ENCODE measurements at regions not wholly inside any gene's neighbourhood (a gene's known extent, or its start where the extent isn't known, plus 50 kb on each side); places are given as distances from the start of the nearest gene placed in this dataset.

- no peak overlapping the region for H3K9ac ChIP-seq (ENCODE audit: low read length in 2 of 2)
- H3K9me3 ChIP-seq (ENCODE audit: control insufficient read depth in 2 of 2, low read length in 2 of 2) = peaks cover 0 to 2% of the 10 kb centered on the region in 2 donors
- H3K36me3 ChIP-seq (ENCODE audit: control insufficient read depth in 2 of 2, insufficient read depth in 2 of 2, low read length in 2 of 2) = no peaks in the 10 kb centered on the region
- no peaks in the 10 kb centered on the region for H3K27me3 ChIP-seq (ENCODE audit: control insufficient read depth in 1 of 2, insufficient read depth in 2 of 2, low read length in 2 of 2)
- H3K27ac ChIP-seq (ENCODE audit: low read length) = no peak overlapping the region
- no peaks in the 10 kb centered on the region for H3K4me1 ChIP-seq (ENCODE audit: control insufficient read depth, insufficient read depth, low read length)
- no peak overlapping the region for H3K4me3 ChIP-seq (ENCODE audit: low read length in 2 of 2)
Measured at GRCh38 chr15:47965297-47965696, 155.5 kb upstream of the SLC24A5 start.

- Histone ChIP-seq H3K36me3 (ENCODE audit: control insufficient read depth in 2 of 2, insufficient read depth in 2 of 2, low read length in 2 of 2) (no peaks in the 10 kb centered on the region), H3K9me3 (ENCODE audit: control insufficient read depth in 2 of 2, low read length in 2 of 2) (no peaks in the 10 kb centered on the region), H3K9ac (ENCODE audit: low read length in 2 of 2) (no peak overlapping the region), H3K27ac (ENCODE audit: low read length) (no peak overlapping the region), H3K27me3 (ENCODE audit: control insufficient read depth in 1 of 2, insufficient read depth in 2 of 2, low read length in 2 of 2) (no peaks in the 10 kb centered on the region), H3K4me3 (ENCODE audit: low read length in 2 of 2) (no peak overlapping the region), H3K4me1 (ENCODE audit: control insufficient read depth, insufficient read depth, low read length) (no peaks in the 10 kb centered on the region)
Measured at GRCh38 chr15:47968593-47968992, 152.2 kb upstream of the SLC24A5 start.

- H3K27ac ChIP-seq (ENCODE audit: low read length) = no peak overlapping the region
- H3K4me3 ChIP-seq (ENCODE audit: low read length in 2 of 2) = no peak overlapping the region
- H3K9ac ChIP-seq (ENCODE audit: low read length in 2 of 2) = no peak overlapping the region
- H3K27me3 ChIP-seq (ENCODE audit: control insufficient read depth in 1 of 2, insufficient read depth in 2 of 2, low read length in 2 of 2) = no peaks in the 10 kb centered on the region
- no peaks in the 10 kb centered on the region for H3K4me1 ChIP-seq (ENCODE audit: control insufficient read depth, insufficient read depth, low read length)
- H3K9me3 ChIP-seq (ENCODE audit: control insufficient read depth in 2 of 2, low read length in 2 of 2) = no peaks in the 10 kb centered on the region
- H3K36me3 ChIP-seq (ENCODE audit: control insufficient read depth in 2 of 2, insufficient read depth in 2 of 2, low read length in 2 of 2) = no peaks in the 10 kb centered on the region
Measured at GRCh38 chr15:47971637-47972036, 149.2 kb upstream of the SLC24A5 start.

- Histone ChIP-seq H3K4me1 (ENCODE audit: control insufficient read depth, insufficient read depth, low read length) (no peaks in the 10 kb centered on the region), H3K9me3 (ENCODE audit: control insufficient read depth in 2 of 2, low read length in 2 of 2) (no peaks in the 10 kb centered on the region), H3K27ac (ENCODE audit: low read length) (no peak overlapping the region), H3K9ac (ENCODE audit: low read length in 2 of 2) (no peak overlapping the region), H3K36me3 (ENCODE audit: control insufficient read depth in 2 of 2, insufficient read depth in 2 of 2, low read length in 2 of 2) (no peaks in the 10 kb centered on the region), H3K4me3 (ENCODE audit: low read length in 2 of 2) (no peak overlapping the region), H3K27me3 (ENCODE audit: control insufficient read depth in 1 of 2, insufficient read depth in 2 of 2, low read length in 2 of 2) (no peaks in the 10 kb centered on the region)
Measured at GRCh38 chr15:47972738-47973137, 148.1 kb upstream of the SLC24A5 start.

- H3K4me3 ChIP-seq (ENCODE audit: low read length in 2 of 2) = no peak overlapping the region
- H3K4me1 ChIP-seq (ENCODE audit: control insufficient read depth, insufficient read depth, low read length) = no peaks in the 10 kb centered on the region
- no peak overlapping the region for H3K27ac ChIP-seq (ENCODE audit: low read length)
- no peaks in the 10 kb centered on the region for H3K27me3 ChIP-seq (ENCODE audit: control insufficient read depth in 1 of 2, insufficient read depth in 2 of 2, low read length in 2 of 2)
- H3K36me3 ChIP-seq (ENCODE audit: control insufficient read depth in 2 of 2, insufficient read depth in 2 of 2, low read length in 2 of 2) = no peaks in the 10 kb centered on the region
- no peak overlapping the region for H3K9ac ChIP-seq (ENCODE audit: low read length in 2 of 2)
- no peaks in the 10 kb centered on the region for H3K9me3 ChIP-seq (ENCODE audit: control insufficient read depth in 2 of 2, low read length in 2 of 2)
Measured at GRCh38 chr15:47974724-47975123, 146.1 kb upstream of the SLC24A5 start.

- H3K36me3 ChIP-seq (ENCODE audit: control insufficient read depth in 2 of 2, insufficient read depth in 2 of 2, low read length in 2 of 2) = no peaks in the 10 kb centered on the region
- no peaks in the 10 kb centered on the region for H3K9me3 ChIP-seq (ENCODE audit: control insufficient read depth in 2 of 2, low read length in 2 of 2)
- no peak overlapping the region for H3K4me3 ChIP-seq (ENCODE audit: low read length in 2 of 2)
- no peaks in the 10 kb centered on the region for H3K27me3 ChIP-seq (ENCODE audit: control insufficient read depth in 1 of 2, insufficient read depth in 2 of 2, low read length in 2 of 2)
- no peaks in the 10 kb centered on the region for H3K4me1 ChIP-seq (ENCODE audit: control insufficient read depth, insufficient read depth, low read length)
- no peak overlapping the region for H3K27ac ChIP-seq (ENCODE audit: low read length)
- no peak overlapping the region for H3K9ac ChIP-seq (ENCODE audit: low read length in 2 of 2)
Measured at GRCh38 chr15:47975427-47975826, 145.4 kb upstream of the SLC24A5 start.

GRCh38 chr15:47983533-47983932 is 137.3 kb upstream of the SLC24A5 start:
- H3K4me1 ChIP-seq (ENCODE audit: control insufficient read depth, insufficient read depth, low read length) = no peaks in the 10 kb centered on the region

GRCh38 chr15:47985568-47985967 is 135.2 kb upstream of the SLC24A5 start:
- no peak overlapping the region for H3K9ac ChIP-seq (ENCODE audit: low read length in 2 of 2)
- H3K27ac ChIP-seq (ENCODE audit: low read length) = no peak overlapping the region
- H3K9me3 ChIP-seq (ENCODE audit: control insufficient read depth in 2 of 2, low read length in 2 of 2) = no peaks in the 10 kb centered on the region
- H3K36me3 ChIP-seq (ENCODE audit: control insufficient read depth in 2 of 2, insufficient read depth in 2 of 2, low read length in 2 of 2) = no peaks in the 10 kb centered on the region
- no peak overlapping the region for H3K4me3 ChIP-seq (ENCODE audit: low read length in 2 of 2)
- no peaks in the 10 kb centered on the region for H3K27me3 ChIP-seq (ENCODE audit: control insufficient read depth in 1 of 2, insufficient read depth in 2 of 2, low read length in 2 of 2)
- no peaks in the 10 kb centered on the region for H3K4me1 ChIP-seq (ENCODE audit: control insufficient read depth, insufficient read depth, low read length)

More at GRCh38 chr15:47983533-47983932, 137.3 kb upstream of the SLC24A5 start:
- no peak overlapping the region for H3K4me3 ChIP-seq (ENCODE audit: low read length in 2 of 2)
- no peak overlapping the region for H3K27ac ChIP-seq (ENCODE audit: low read length)
- no peak overlapping the region for H3K9ac ChIP-seq (ENCODE audit: low read length in 2 of 2)
- H3K36me3 ChIP-seq (ENCODE audit: control insufficient read depth in 2 of 2, insufficient read depth in 2 of 2, low read length in 2 of 2) = no peaks in the 10 kb centered on the region
- H3K9me3 ChIP-seq (ENCODE audit: control insufficient read depth in 2 of 2, low read length in 2 of 2) = no peaks in the 10 kb centered on the region
- no peaks in the 10 kb centered on the region for H3K27me3 ChIP-seq (ENCODE audit: control insufficient read depth in 1 of 2, insufficient read depth in 2 of 2, low read length in 2 of 2)

GRCh38 chr15:47987461-47987860 is 133.3 kb upstream of the SLC24A5 start:
- no peak overlapping the region for H3K9ac ChIP-seq (ENCODE audit: low read length in 2 of 2)
- no peak overlapping the region for H3K4me3 ChIP-seq (ENCODE audit: low read length in 2 of 2)
- peaks cover 2% of the 10 kb centered on the region for H3K4me1 ChIP-seq (ENCODE audit: control insufficient read depth, insufficient read depth, low read length)
- no peak overlapping the region for H3K27ac ChIP-seq (ENCODE audit: low read length)
- no peaks in the 10 kb centered on the region for H3K36me3 ChIP-seq (ENCODE audit: control insufficient read depth in 2 of 2, insufficient read depth in 2 of 2, low read length in 2 of 2)
- H3K9me3 ChIP-seq (ENCODE audit: control insufficient read depth in 2 of 2, low read length in 2 of 2) = no peaks in the 10 kb centered on the region
- H3K27me3 ChIP-seq (ENCODE audit: control insufficient read depth in 1 of 2, insufficient read depth in 2 of 2, low read length in 2 of 2) = no peaks in the 10 kb centered on the region

GRCh38 chr15:47987908-47988532 is 132.8 kb upstream of the SLC24A5 start:
- no peak overlapping the region for H3K9ac ChIP-seq (ENCODE audit: low read length in 2 of 2)
- H3K36me3 ChIP-seq (ENCODE audit: control insufficient read depth in 2 of 2, insufficient read depth in 2 of 2, low read length in 2 of 2) = no peaks in the 10 kb centered on the region
- H3K4me1 ChIP-seq (ENCODE audit: control insufficient read depth, insufficient read depth, low read length) = peaks cover 2% of the 10 kb centered on the region
- H3K27ac ChIP-seq (ENCODE audit: low read length) = no peak overlapping the region
- no peaks in the 10 kb centered on the region for H3K27me3 ChIP-seq (ENCODE audit: control insufficient read depth in 1 of 2, insufficient read depth in 2 of 2, low read length in 2 of 2)
- H3K9me3 ChIP-seq (ENCODE audit: control insufficient read depth in 2 of 2, low read length in 2 of 2) = no peaks in the 10 kb centered on the region
- no peak overlapping the region for H3K4me3 ChIP-seq (ENCODE audit: low read length in 2 of 2)

GRCh38 chr15:47988564-47988963 is 132.2 kb upstream of the SLC24A5 start:
- no peaks in the 10 kb centered on the region for H3K9me3 ChIP-seq (ENCODE audit: control insufficient read depth in 2 of 2, low read length in 2 of 2)
- H3K9ac ChIP-seq (ENCODE audit: low read length in 2 of 2) = no peak overlapping the region
- H3K4me1 ChIP-seq (ENCODE audit: control insufficient read depth, insufficient read depth, low read length) = peaks cover 2% of the 10 kb centered on the region
- H3K36me3 ChIP-seq (ENCODE audit: control insufficient read depth in 2 of 2, insufficient read depth in 2 of 2, low read length in 2 of 2) = no peaks in the 10 kb centered on the region
- no peak overlapping the region for H3K27ac ChIP-seq (ENCODE audit: low read length)
- H3K27me3 ChIP-seq (ENCODE audit: control insufficient read depth in 1 of 2, insufficient read depth in 2 of 2, low read length in 2 of 2) = no peaks in the 10 kb centered on the region
- H3K4me3 ChIP-seq (ENCODE audit: low read length in 2 of 2) = no peak overlapping the region
